ENCODE measurements at regions not wholly inside any gene's neighbourhood (a gene's known extent, or its start where the extent isn't known, plus 50 kb on each side); places are given as distances from the start of the nearest gene placed in this dataset.

DNA sequence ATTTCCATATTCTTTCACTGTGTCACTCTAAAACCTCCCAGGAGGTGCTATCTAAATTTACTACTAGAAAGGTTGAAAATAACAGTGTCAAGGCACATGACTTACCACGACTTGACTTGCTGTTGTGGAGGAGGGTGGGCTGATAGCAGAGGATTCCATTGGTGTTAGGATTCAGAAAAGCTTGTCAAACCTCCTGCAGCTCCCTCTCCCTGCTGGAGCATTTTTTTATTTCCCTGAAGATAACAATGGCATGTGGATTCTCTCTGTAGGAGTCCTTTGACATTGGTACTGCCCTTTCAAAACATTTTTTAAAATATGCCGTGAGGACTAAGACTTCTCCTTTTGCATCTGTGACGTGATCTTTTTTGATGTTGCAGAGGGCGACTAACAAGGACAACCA, 696.9 kb upstream of the GYPC start:
- Histone ChIP-seq H3K9me3 (no peaks in the 10 kb centered on the region), H3K36me3 (ENCODE audit: control insufficient read depth in 2 of 2, extremely low read depth in 1 of 2, insufficient read depth in 1 of 2, low read length in 1 of 2) (no peaks in the 10 kb centered on the region), H3K27me3 (replicated peaks in 1 of 2; ENCODE audit: control insufficient read depth in 2 of 2, extremely low read depth in 1 of 2, insufficient read depth in 2 of 2, low read length in 1 of 2) (no peaks in the 10 kb centered on the region), H3K4me3 (ENCODE audit: control insufficient read depth in 1 of 2, extremely low read depth in 1 of 2, low read length in 1 of 2) (no peak overlapping the region), H3K4me1 (ENCODE audit: control insufficient read depth in 1 of 2, extremely low read depth in 1 of 2, insufficient read depth in 2 of 2, low read length in 2 of 2) (no peaks in the 10 kb centered on the region), H3K27ac (ENCODE audit: low read length) (no peak overlapping the region)
- POLR2A ChIA-PET = no interaction called here
- WGBS (ENCODE audit: insufficient coverage) = no CpG with 5 or more reads among the region's 4 CpGs
- no peak overlapping the region for H3K27ac Mint-ChIP-seq
- DNase-seq (no peak), ATAC-seq (replicated peaks in 1 of 4) (no peak)
- H3K36me3 Mint-ChIP-seq = no peaks in the 10 kb centered on the region
- peaks cover 0 to 15% (median 5%) of the 10 kb centered on the region in 3 donors for H3K9me3 Mint-ChIP-seq
- H3K4me1 Mint-ChIP-seq = no peaks in the 10 kb centered on the region
- CTCF ChIA-PET = no interaction called here
- no peaks in the 10 kb centered on the region for H3K27me3 Mint-ChIP-seq
- no peak overlapping the region for H3K4me3 Mint-ChIP-seq

- 60% methylated on average over 1 of the region's 1 CpG for whole genome bisulfite sequencing (ENCODE audit: insufficient coverage)
Observed at GRCh38 chr2:125961739-125962138, 694.2 kb upstream of the GYPC start.

DNA sequence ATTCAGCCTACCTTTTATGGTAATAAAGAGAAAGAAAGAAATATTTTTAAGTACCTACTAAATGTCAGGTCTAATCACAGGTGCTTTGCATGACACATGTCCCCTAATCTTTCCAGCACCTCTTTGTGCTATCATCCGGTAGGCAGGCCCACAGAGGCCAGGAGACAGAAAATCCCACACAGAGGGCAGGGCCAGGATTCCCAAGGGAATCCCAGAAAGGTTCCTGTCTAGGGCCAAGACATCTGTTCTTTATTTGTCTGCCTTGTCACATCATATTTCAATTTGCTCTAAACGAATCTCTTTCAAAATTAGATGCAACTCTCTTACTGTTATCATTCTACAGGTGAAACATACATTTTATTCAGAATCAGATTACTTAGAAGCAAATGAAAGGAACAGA, 676.1 kb upstream of the GYPC start:
- Mint-ChIP-seq H3K4me1 (no peaks in the 10 kb centered on the region), H3K36me3 (no peaks in the 10 kb centered on the region), H3K4me3 (no peak overlapping the region), H3K27ac (no peak overlapping the region), H3K9me3 (no peaks in the 10 kb centered on the region), H3K27me3 (no peaks in the 10 kb centered on the region)
- H3K4me3 ChIP-seq (ENCODE audit: control insufficient read depth in 1 of 2, extremely low read depth in 1 of 2, low read length in 1 of 2) = no peak overlapping the region
- ChIA-PET CTCF (no interaction called here), POLR2A (no interaction called here)
- DNase-seq (no peak), ATAC-seq (replicated peaks in 1 of 4) (no peak)
- 40% methylated on average over 1 of the region's 2 CpGs for WGBS (ENCODE audit: insufficient coverage)
- no peaks in the 10 kb centered on the region for H3K36me3 ChIP-seq (ENCODE audit: control insufficient read depth in 2 of 2, extremely low read depth in 1 of 2, insufficient read depth in 1 of 2, low read length in 1 of 2)
- no peaks in the 10 kb centered on the region for H3K9me3 ChIP-seq
- no peaks in the 10 kb centered on the region for H3K27me3 ChIP-seq (replicated peaks in 1 of 2; ENCODE audit: control insufficient read depth in 2 of 2, extremely low read depth in 1 of 2, insufficient read depth in 2 of 2, low read length in 1 of 2)
- no peak overlapping the region for H3K27ac ChIP-seq (ENCODE audit: low read length)
- H3K4me1 ChIP-seq (ENCODE audit: control insufficient read depth in 1 of 2, extremely low read depth in 1 of 2, insufficient read depth in 2 of 2, low read length in 2 of 2) = no peaks in the 10 kb centered on the region

More at GRCh38 chr2:125961739-125962138, 694.2 kb upstream of the GYPC start:
- DNase-seq = no peak
- no peak for ATAC-seq (replicated peaks in 1 of 4)
- Mint-ChIP-seq H3K27ac (no peak overlapping the region), H3K4me3 (no peak overlapping the region), H3K9me3 (peaks cover 0 to 7% (median 0%) of the 10 kb centered on the region in 3 donors), H3K27me3 (no peaks in the 10 kb centered on the region), H3K4me1 (no peaks in the 10 kb centered on the region), H3K36me3 (no peaks in the 10 kb centered on the region)
- H3K4me3 ChIP-seq (ENCODE audit: control insufficient read depth in 1 of 2, extremely low read depth in 1 of 2, low read length in 1 of 2) = no peak overlapping the region
- H3K27ac ChIP-seq (ENCODE audit: low read length) = no peak overlapping the region
- no peaks in the 10 kb centered on the region for H3K9me3 ChIP-seq
- H3K4me1 ChIP-seq (ENCODE audit: control insufficient read depth in 1 of 2, extremely low read depth in 1 of 2, insufficient read depth in 2 of 2, low read length in 2 of 2) = no peaks in the 10 kb centered on the region
- ChIA-PET POLR2A (no interaction called here), CTCF (no interaction called here)
- H3K36me3 ChIP-seq (ENCODE audit: control insufficient read depth in 2 of 2, extremely low read depth in 1 of 2, insufficient read depth in 1 of 2, low read length in 1 of 2) = no peaks in the 10 kb centered on the region
- no peaks in the 10 kb centered on the region for H3K27me3 ChIP-seq (replicated peaks in 1 of 2; ENCODE audit: control insufficient read depth in 2 of 2, extremely low read depth in 1 of 2, insufficient read depth in 2 of 2, low read length in 1 of 2)

GRCh38 chr2:125983364-125983763, 672.6 kb upstream of the GYPC start:
- peaks cover 0 to 7% (median 6%) of the 10 kb centered on the region in 3 donors for H3K9me3 Mint-ChIP-seq
- POLR2A ChIA-PET = no interaction called here

GRCh38 chr2:126029316-126029715, 626.6 kb upstream of the GYPC start:
- no peak overlapping the region for H3K27ac Mint-ChIP-seq
- DNase-seq (no peak), ATAC-seq (replicated peaks in 1 of 4) (no peak)
- Histone ChIP-seq H3K4me1 (ENCODE audit: control insufficient read depth in 1 of 2, extremely low read depth in 1 of 2, insufficient read depth in 2 of 2, low read length in 2 of 2) (no peaks in the 10 kb centered on the region), H3K4me3 (ENCODE audit: control insufficient read depth in 1 of 2, extremely low read depth in 1 of 2, low read length in 1 of 2) (no peak overlapping the region), H3K27me3 (replicated peaks in 1 of 2; ENCODE audit: control insufficient read depth in 2 of 2, extremely low read depth in 1 of 2, insufficient read depth in 2 of 2, low read length in 1 of 2) (no peaks in the 10 kb centered on the region), H3K9me3 (no peaks in the 10 kb centered on the region), H3K36me3 (ENCODE audit: control insufficient read depth in 2 of 2, extremely low read depth in 1 of 2, insufficient read depth in 1 of 2, low read length in 1 of 2) (no peaks in the 10 kb centered on the region), H3K27ac (ENCODE audit: low read length) (no peak overlapping the region)
- H3K9me3 Mint-ChIP-seq = peaks cover 4 to 10% (median 10%) of the 10 kb centered on the region in 3 donors
- no peaks in the 10 kb centered on the region for H3K36me3 Mint-ChIP-seq
- ChIA-PET POLR2A (no interaction called here), CTCF (no interaction called here)
- no peaks in the 10 kb centered on the region for H3K27me3 Mint-ChIP-seq
- no peak overlapping the region for H3K4me3 Mint-ChIP-seq
- no peaks in the 10 kb centered on the region for H3K4me1 Mint-ChIP-seq

More at GRCh38 chr2:125983364-125983763, 672.6 kb upstream of the GYPC start:
- ATAC-seq (replicated peaks in 1 of 4) (no peak), DNase-seq (no peak)
- no peaks in the 10 kb centered on the region for H3K4me1 Mint-ChIP-seq
- no peaks in the 10 kb centered on the region for H3K36me3 Mint-ChIP-seq
- H3K27me3 Mint-ChIP-seq = no peaks in the 10 kb centered on the region
- Histone ChIP-seq H3K4me3 (ENCODE audit: control insufficient read depth in 1 of 2, extremely low read depth in 1 of 2, low read length in 1 of 2) (no peak overlapping the region), H3K4me1 (ENCODE audit: control insufficient read depth in 1 of 2, extremely low read depth in 1 of 2, insufficient read depth in 2 of 2, low read length in 2 of 2) (no peaks in the 10 kb centered on the region), H3K9me3 (no peaks in the 10 kb centered on the region), H3K27ac (ENCODE audit: low read length) (no peak overlapping the region), H3K27me3 (replicated peaks in 1 of 2; ENCODE audit: control insufficient read depth in 2 of 2, extremely low read depth in 1 of 2, insufficient read depth in 2 of 2, low read length in 1 of 2) (no peaks in the 10 kb centered on the region), H3K36me3 (ENCODE audit: control insufficient read depth in 2 of 2, extremely low read depth in 1 of 2, insufficient read depth in 1 of 2, low read length in 1 of 2) (no peaks in the 10 kb centered on the region)
- CTCF ChIA-PET = no interaction called here
- WGBS (ENCODE audit: insufficient coverage) = no CpG with 5 or more reads among the region's 5 CpGs
- no peak overlapping the region for H3K27ac Mint-ChIP-seq
- no peak overlapping the region for H3K4me3 Mint-ChIP-seq

DNA sequence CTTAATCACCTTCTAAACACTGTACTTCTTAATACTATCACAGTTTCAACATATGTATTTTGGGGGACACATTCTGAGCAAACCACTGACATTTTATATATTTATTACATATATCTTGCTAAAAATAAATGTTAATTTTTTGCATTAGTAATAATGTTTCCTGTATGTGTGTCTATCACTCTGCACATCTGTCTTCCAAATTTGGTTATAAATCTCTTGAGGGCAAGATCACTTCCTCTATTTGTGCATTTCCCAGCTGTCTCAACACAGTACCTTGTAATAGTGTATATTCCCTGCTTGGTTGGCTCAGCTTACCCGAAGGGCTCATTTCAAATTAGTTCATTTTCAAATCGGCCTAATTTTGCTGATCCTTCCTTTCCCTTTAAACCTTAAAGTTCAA, 617.1 kb upstream of the GYPC start:
- Histone ChIP-seq H3K27ac (ENCODE audit: low read length) (no peak overlapping the region), H3K36me3 (ENCODE audit: control insufficient read depth in 2 of 2, extremely low read depth in 1 of 2, insufficient read depth in 1 of 2, low read length in 1 of 2) (no peaks in the 10 kb centered on the region), H3K4me1 (ENCODE audit: control insufficient read depth in 1 of 2, extremely low read depth in 1 of 2, insufficient read depth in 2 of 2, low read length in 2 of 2) (no peaks in the 10 kb centered on the region), H3K4me3 (ENCODE audit: control insufficient read depth in 1 of 2, extremely low read depth in 1 of 2, low read length in 1 of 2) (no peak overlapping the region), H3K27me3 (replicated peaks in 1 of 2; ENCODE audit: control insufficient read depth in 2 of 2, extremely low read depth in 1 of 2, insufficient read depth in 2 of 2, low read length in 1 of 2) (no peaks in the 10 kb centered on the region), H3K9me3 (no peaks in the 10 kb centered on the region)
- Mint-ChIP-seq H3K36me3 (no peaks in the 10 kb centered on the region), H3K27me3 (no peaks in the 10 kb centered on the region), H3K9me3 (peaks cover 0 to 1% (median 0%) of the 10 kb centered on the region in 3 donors), H3K4me3 (no peak overlapping the region), H3K4me1 (no peaks in the 10 kb centered on the region), H3K27ac (no peak overlapping the region)
- CTCF ChIA-PET = no interaction called here
- 0% methylated on average over 1 of the region's 2 CpGs for WGBS (ENCODE audit: insufficient coverage)
- ATAC-seq (replicated peaks in 1 of 4) (no peak), DNase-seq (no peak)
- POLR2A ChIA-PET = no interaction called here

DNA sequence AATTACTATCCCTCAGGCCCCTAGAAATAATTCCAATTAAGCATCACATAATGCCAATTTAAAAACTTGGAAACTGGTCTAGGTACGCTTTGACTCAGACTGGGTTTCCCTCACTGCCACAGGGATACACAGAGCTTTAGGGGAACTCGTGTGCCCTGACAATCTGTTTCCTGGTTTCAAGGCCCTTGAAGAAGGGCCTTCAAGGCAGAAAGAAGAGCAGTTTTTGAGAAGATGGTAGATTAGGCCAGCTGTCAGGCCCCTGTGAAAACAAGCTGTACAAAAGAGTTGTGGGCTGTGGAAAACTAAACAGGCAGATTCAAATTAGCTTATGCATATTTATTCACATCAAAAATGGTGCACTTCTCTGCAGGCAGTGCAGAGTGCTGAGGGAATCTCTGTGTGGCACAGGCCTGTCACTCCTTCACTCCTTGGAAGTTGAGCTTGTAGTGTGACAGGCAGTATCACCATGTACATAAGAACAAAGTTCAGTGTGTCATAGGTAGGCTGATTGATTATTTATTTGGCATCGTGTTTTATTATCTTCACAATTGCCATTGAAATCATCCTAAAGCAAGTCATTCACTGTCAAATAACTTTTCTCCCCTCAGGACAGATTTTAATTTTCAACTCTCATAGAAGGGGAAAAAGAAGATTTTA, 614.4 kb upstream of the GYPC start:
- no peak for DNase-seq
- Histone ChIP-seq H3K36me3 (ENCODE audit: control insufficient read depth in 2 of 2, extremely low read depth in 1 of 2, insufficient read depth in 1 of 2, low read length in 1 of 2) (no peaks in the 10 kb centered on the region), H3K27ac (ENCODE audit: low read length) (no peak overlapping the region), H3K4me1 (ENCODE audit: control insufficient read depth in 1 of 2, extremely low read depth in 1 of 2, insufficient read depth in 2 of 2, low read length in 2 of 2) (no peaks in the 10 kb centered on the region), H3K9me3 (no peaks in the 10 kb centered on the region), H3K27me3 (replicated peaks in 1 of 2; ENCODE audit: control insufficient read depth in 2 of 2, extremely low read depth in 1 of 2, insufficient read depth in 2 of 2, low read length in 1 of 2) (no peaks in the 10 kb centered on the region), H3K4me3 (ENCODE audit: control insufficient read depth in 1 of 2, extremely low read depth in 1 of 2, low read length in 1 of 2) (no peak overlapping the region)
- WGBS (ENCODE audit: insufficient coverage) = no CpG with 5 or more reads among the region's 3 CpGs
- H3K4me1 Mint-ChIP-seq = no peaks in the 10 kb centered on the region
- H3K27me3 Mint-ChIP-seq = no peaks in the 10 kb centered on the region
- no peaks in the 10 kb centered on the region for H3K36me3 Mint-ChIP-seq
- no peaks in the 10 kb centered on the region for H3K9me3 Mint-ChIP-seq
- CTCF ChIA-PET = no interaction called here
- H3K27ac Mint-ChIP-seq = no peak overlapping the region
- H3K4me3 Mint-ChIP-seq = no peak overlapping the region
- no peak for ATAC-seq (replicated peaks in 1 of 4)
- POLR2A ChIA-PET = no interaction called here
